ENCODE measurements at regions not wholly inside any gene's neighbourhood (a gene's known extent, or its start where the extent isn't known, plus 50 kb on each side); places are given as distances from the start of the nearest gene placed in this dataset.

DNA sequence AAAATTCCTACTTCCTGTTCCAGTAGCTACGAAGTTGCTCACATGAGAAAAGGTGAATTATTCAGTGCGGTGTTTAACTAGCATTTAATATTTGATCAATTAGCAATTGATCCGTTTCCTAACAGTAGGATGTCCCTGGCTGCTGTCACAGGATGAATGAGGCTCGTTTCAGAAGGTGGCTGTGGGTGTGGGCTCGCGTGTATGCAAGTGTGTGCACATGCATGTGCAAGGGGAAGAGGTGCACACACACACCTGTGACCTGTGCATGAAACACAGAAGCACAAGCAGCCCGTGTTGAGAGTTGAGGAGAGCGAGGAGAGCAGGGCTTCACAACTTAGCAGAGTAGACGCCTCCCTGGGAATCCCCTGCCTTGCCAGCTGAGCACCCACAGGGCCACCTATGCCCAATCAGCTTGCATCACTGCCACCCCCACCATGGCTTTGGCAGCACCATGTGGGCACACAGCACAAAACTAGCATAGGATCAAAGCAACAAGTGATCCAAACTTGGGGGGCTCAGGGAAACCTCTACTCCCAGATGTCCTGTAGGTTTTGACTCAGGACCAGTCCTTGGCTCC lies 107.2 kb downstream of the C5orf15 start:
- TF ChIP-seq, protein P1, sequence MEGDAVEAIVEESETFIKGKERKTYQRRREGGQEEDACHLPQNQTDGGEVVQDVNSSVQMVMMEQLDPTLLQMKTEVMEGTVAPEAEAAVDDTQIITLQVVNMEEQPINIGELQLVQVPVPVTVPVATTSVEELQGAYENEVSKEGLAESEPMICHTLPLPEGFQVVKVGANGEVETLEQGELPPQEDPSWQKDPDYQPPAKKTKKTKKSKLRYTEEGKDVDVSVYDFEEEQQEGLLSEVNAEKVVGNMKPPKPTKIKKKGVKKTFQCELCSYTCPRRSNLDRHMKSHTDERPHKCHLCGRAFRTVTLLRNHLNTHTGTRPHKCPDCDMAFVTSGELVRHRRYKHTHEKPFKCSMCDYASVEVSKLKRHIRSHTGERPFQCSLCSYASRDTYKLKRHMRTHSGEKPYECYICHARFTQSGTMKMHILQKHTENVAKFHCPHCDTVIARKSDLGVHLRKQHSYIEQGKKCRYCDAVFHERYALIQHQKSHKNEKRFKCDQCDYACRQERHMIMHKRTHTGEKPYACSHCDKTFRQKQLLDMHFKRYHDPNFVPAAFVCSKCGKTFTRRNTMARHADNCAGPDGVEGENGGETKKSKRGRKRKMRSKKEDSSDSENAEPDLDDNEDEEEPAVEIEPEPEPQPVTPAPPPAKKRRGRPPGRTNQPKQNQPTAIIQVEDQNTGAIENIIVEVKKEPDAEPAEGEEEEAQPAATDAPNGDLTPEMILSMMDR (IDR thresholded peaks at IDR 0.05) = no peak
- TF ChIP-seq POLR2AphosphoS5 (IDR thresholded peaks at IDR 0.05) (no peak), POLR2A (IDR thresholded peaks at IDR 0.05; ENCODE audit: low read depth) (no peak)
